HS-5 (cell line): ENCODE measurements at regions not wholly inside any gene's neighbourhood (a gene's known extent, or its start where the extent isn't known, plus 50 kb on each side); places are given as distances from the start of the nearest gene placed in this dataset.
"Not testable (repeated sequence)": the region's sequence is repeated elsewhere in the genome, so short reads cannot be mapped to it uniquely, and the experiment has no call there.

Experiments
- DNase-seq: peaks from one replicate; pipeline ENCODE4 v3.0.0-alpha.2; 2012; ENCODE audit warnings: low read depth

GRCh38 chr2:239742377-239742776, 282.8 kb downstream of the NDUFA10 start:
- no peak for DNase-seq

DNA sequence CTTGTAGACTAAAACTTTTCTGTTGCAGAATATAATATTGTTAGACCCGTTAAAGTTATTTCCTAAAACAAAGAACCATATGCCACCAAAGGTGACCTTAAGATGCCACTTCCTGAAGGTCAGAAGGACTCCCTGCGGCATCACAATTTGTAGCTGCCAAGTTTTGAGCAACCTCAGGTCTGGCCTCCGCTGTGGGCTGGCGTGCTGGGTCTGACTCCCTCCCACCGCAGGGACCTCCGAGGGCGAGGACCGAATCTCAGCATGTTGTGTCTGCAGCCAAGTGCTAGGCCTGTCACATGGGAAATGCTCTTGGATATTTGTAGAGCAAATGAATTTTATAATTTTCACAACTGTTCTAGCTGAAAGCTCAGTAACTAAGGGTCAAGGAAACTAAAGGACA, 285.9 kb downstream of the NDUFA10 start:
- DNase-seq, result no peak

GRCh38 chr2:239738159-239738558, 287.0 kb downstream of the NDUFA10 start:
- no peak for DNase-seq

GRCh38 chr2:239737144-239737463, 288.0 kb downstream of the NDUFA10 start:
- DNase-seq, result no peak

DNA sequence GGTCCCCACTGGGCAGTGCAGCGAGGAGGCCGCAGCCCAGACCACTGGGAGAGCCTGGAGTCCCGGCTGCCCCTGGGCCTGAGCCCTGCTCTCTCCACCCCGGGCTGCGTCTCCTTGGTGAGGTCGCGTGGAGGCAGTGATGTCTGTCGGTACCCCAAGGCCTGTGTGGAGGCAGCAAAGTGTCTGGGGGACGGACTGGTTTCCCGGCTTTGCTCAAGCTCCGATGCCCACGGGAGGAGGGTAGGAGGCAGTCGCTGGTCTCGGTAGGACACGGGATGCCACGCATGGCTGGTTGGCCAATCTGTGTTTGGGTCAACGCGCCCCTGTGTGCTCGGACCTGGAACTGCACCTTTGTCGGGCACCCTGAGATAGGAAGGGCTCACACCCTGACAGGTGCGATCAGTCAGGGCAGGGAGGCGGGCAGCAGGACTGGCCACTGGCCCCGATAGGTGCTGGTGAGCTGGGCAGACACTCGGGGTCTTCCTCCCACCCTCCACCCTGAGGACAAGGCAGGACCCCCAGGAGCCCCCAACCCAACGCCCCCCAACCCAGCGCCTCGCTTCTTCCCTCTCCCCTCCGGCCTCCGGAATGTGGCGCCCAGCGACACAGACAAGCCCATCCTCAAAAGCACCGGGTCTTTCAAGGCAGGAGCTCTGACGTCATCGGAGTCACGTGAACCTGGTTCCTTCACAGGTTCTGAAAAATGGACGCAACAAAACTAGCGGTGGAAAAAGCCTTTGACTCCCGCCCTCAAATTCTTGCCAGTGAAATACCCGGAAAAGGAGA, 288.6 kb downstream of the NDUFA10 start:
- no peak for DNase-seq

- DNase-seq, result no peak
These were observed 289.2 kb downstream of the NDUFA10 start for GRCh38 chr2:239735829-239736357.

GRCh38 chr2:239735131-239735828, 289.9 kb downstream of the NDUFA10 start:
- DNase-seq, result no peak

DNA sequence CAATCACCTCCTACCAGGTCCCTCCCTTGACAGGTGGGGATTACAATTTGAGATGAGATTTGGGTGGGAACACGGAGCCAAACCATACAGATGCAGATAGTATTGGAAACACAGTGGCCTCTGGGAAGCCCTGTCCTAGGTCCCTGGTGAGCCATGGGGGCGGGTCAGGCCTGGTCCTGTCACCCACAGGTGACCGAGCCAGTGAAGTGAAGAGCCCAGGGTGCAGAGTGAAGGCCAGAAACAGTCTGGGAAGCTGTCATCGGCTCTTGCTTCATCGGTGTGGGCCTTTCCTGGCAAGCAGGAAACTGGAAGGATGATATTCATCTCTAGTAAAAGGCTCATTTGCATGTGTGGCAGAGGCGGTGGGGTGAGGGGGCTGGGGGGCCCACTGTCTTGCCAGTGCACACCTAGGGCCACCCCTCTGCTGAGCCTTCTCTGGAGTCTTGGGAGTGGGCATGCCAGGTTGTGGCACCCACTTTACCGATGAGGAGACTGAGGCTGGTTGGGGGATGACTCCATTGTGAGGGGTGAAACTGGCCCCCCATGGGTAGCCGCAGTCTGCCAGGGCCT, 290.6 kb downstream of the NDUFA10 start:
- no peak for DNase-seq

DNA sequence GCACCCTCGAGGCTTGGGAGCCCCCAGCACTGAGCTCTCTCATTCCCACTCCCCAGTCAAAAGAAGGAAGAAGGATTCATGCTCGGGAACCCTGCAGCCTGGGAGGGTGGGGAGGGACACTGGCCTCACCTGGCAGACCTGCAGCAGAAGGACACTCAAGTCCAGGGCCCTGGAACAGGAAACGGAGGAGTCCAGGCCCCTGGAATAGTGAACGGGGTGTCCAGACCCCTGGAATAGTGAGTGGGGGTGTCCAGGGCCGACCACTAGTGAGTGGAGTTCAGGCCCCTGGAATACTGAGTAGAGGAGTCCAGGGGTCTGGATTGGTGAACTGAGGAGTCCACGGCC, 292.5 kb downstream of the NDUFA10 start:
- DNase-seq, result no peak

DNA sequence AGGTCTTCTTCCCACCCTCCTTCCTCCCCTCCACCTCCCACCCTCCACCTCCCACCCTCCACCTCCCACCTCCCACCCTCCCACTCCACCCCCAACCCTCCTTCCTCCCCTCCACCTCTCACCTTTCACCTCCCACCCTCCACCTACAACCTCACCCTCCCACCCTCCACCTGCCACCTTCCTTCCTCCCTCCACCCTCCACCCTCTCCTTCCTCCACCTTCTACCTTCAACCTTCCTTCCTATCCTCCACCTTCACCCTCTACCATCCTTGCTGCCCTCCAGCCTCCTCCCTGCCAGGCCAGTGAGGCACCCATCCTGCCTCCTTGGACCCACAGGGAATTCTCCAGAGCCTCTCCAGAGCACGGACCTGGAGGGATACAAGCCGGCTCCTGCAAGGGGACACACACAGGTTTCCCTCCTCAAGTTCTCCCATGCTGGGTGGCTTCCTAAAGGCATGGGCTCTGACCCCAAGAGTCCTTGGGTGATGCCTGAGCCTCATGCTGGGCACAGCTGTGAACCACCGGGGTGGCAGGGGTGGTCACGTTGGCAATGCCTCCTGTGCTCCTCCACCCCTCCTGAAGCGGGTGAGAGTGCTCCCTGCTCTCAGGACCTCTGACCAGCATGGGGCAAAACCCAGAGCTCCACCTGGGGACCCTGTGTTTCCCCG, 293.0 kb downstream of the NDUFA10 start:
- DNase-seq, result no peak

DNA sequence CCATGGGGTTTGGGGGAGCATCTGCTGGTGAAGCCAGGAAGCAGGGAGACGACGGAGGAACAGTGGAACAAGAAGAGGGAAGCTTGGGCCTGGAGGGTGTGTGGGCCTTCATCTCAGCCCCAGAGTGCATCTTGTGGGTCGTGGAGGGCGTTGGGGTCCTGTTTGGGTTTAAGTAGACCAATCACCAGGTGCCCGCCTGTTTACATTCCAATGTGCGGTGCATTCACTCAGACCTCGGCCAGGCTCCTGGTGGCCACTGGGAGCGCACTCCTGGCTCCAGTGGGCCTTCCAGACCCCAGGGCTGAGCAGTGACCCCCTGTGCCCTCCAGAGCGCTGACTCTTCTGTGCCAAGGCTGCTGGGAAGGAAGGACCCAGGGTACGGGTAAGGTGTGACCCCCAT, 293.7 kb downstream of the NDUFA10 start:
- DNase-seq, result no peak

GRCh38 chr2:239730897-239731296, 294.2 kb downstream of the NDUFA10 start:
- DNase-seq, result no peak

- not testable (repeated sequence) for DNase-seq
These were observed 294.6 kb downstream of the NDUFA10 start for GRCh38 chr2:239730567-239730882.

GRCh38 chr2:239729681-239730566, 295.2 kb downstream of the NDUFA10 start:
- DNase-seq, result no peak

GRCh38 chr2:239729151-239729550, 296.0 kb downstream of the NDUFA10 start:
- DNase-seq, result no peak

DNA sequence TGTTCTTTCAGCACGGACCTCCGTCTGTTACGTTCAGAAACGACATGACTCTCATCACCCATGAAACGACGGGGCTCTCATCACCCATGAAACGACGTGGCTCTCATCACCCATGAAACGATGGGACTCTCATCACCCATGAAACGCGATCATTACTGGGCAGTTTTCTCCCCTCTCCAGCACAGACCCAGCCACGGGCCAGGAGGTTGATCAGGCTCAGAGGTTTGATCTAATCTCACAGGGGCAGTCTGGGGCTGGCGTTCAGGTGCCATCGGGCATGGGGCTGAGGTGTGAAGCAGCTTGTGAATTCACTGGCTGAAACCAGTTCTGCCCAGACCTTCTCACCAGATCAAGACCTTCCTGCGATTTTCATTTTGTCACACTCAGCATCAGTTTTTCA, 296.4 kb downstream of the NDUFA10 start:
- no peak for DNase-seq

GRCh38 chr2:239727776-239728600, 297.2 kb downstream of the NDUFA10 start:
- DNase-seq, result no peak

DNA sequence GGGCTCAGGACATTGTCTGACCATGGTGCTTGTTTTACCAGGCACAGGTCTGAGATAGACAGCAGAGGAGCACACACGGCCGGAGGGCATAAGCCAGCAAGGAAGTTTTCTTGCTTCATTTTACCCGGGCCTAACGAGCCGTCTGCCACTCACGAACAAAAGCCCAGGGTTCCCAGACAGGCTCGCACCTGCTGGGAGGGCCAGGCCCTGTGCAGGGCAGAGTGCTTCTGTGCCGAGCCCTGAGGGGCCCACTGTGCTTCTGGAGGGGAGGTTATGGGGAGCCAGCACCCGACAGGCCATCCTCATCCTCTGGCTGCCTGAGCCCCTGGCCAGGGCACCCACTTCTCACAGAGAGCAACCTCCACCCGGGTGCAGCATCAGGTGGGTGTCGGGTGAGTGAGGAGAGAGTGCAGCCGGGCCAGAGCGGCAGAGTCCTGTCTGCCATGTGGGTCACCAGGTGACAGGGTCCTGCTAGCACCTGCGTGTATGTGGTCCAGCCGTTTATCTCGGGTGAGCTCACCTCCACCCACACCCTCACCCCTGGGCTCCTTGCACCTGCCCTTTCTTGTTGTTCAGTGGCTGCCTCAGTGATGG, 297.9 kb downstream of the NDUFA10 start:
- DNase-seq, result no peak

GRCh38 chr2:239726631-239727181, 298.4 kb downstream of the NDUFA10 start:
- DNase-seq, result no peak

DNA sequence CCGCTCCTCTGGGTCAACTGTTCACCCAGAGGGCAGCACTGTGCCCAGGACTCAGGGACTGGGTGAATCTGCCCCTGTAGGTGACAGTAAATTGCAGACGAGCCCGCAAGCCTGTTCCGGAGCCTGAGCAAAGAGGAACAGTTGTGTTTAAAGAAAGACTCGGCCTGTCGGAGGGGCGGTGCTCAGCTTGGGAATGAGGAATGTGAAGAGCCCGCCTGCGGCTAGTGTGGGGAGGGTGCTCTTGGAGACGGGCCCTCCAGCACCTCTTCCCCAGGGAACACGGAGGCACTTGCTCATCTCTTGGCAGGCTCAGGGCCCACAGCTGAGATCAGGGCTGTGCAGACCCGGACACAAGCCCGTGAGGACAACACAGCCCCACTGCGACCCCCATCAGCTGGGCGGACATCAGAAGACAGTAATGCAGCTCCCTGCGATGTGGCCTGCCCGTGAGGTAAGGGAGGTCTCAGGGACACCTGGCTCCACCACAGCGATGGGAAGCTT, 299.0 kb downstream of the NDUFA10 start:
- no peak for DNase-seq
